DND-41 (cell line): ENCODE measurements at regions not wholly inside any gene's neighbourhood (a gene's known extent, or its start where the extent isn't known, plus 50 kb on each side); places are given as distances from the start of the nearest gene placed in this dataset.
"Not testable (repeated sequence)": the region's sequence is repeated elsewhere in the genome, so short reads cannot be mapped to it uniquely, and the experiment has no call there.

ENCODE experiments used
- ATAC-seq: fragments of 200-7000 bp; cut with Tn5 transposase; 3 replicates; pipeline ENCODE4 v1.9.1; 2021; ENCODE audit warnings: low read depth; ENCODE audit not compliant: insufficient read depth
- DNase-seq: peaks from one replicate; pipeline ENCODE4 v3.0.0-alpha.2; 2020
- H2AFZ ChIP-seq: 2 replicates; pipeline ENCODE4 v1.6.0; 2012; ENCODE audit warnings: low read depth, low read length
- H3K27ac ChIP-seq: 2 replicates; pipeline ENCODE4 v1.5.1; 2012; ENCODE audit warnings: low read length, inconsistent platforms
- H3K27me3 ChIP-seq: fragments of 200-600 bp; sonication (generic); 2 replicates; pipeline ENCODE4 v1.6.0; 2012; ENCODE audit warnings: low read length, mild to moderate bottlenecking, inconsistent platforms; ENCODE audit not compliant: insufficient read depth, poor library complexity
- H3K36me3 ChIP-seq: 2 replicates; pipeline ENCODE4 v1.5.1; 2012; ENCODE audit warnings: low read length, inconsistent platforms; ENCODE audit not compliant: insufficient read depth
- H3K4me1 ChIP-seq: 2 replicates; pipeline ENCODE4 v1.5.1; 2012; ENCODE audit warnings: mild to moderate bottlenecking, low read length; ENCODE audit not compliant: insufficient read depth
- H3K4me2 ChIP-seq: 2 replicates; pipeline ENCODE4 v1.6.0; 2012; ENCODE audit warnings: mild to moderate bottlenecking, moderate library complexity, low read length, inconsistent platforms; ENCODE audit not compliant: insufficient read depth
- H3K4me3 ChIP-seq, 2 experiments: fragments of 200-600 bp in 1 of 2; shearing (Covaris generic) in 1 of 2; 2 replicates each; pipeline ENCODE4 v1.5.1; 2012 to 2016; ENCODE audit warnings: inconsistent platforms in 2 of 2, low read length in 2 of 2, mild to moderate bottlenecking in 2 of 2, low read depth in 1 of 2, moderate library complexity in 1 of 2
- H3K79me2 ChIP-seq: 2 replicates; pipeline ENCODE4 v1.6.0; 2012; ENCODE audit warnings: low read length, inconsistent platforms; ENCODE audit not compliant: insufficient read depth
- H3K9ac ChIP-seq: 2 replicates; pipeline ENCODE4 v1.6.0; 2012; ENCODE audit warnings: low read depth, mild to moderate bottlenecking, inconsistent platforms, low read length, moderate library complexity
- H3K9me3 ChIP-seq: 2 replicates; pipeline ENCODE4 v1.5.1; 2012; ENCODE audit warnings: low read length, moderate library complexity, mild to moderate bottlenecking, inconsistent platforms; ENCODE audit not compliant: insufficient read depth, severe bottlenecking
- H4K20me1 ChIP-seq: 2 replicates; pipeline ENCODE4 v1.6.0; 2012; ENCODE audit warnings: low read length; ENCODE audit not compliant: insufficient read depth
- CTCF ChIP-seq: IDR thresholded peaks from 2 replicates; pipeline ENCODE4 v1.5.1; 2012; ENCODE audit warnings: borderline replicate concordance, low read length, moderate library complexity, mild to moderate bottlenecking; ENCODE audit not compliant: poor library complexity, severe bottlenecking; ENCODE audit errors: extremely low read depth
- EZH2 ChIP-seq: IDR thresholded peaks from 3 replicates; pipeline ENCODE4 v1.6.1; 2012; ENCODE audit warnings: borderline replicate concordance, low read depth, mild to moderate bottlenecking, moderate library complexity, low read length, inconsistent platforms; ENCODE audit not compliant: severe bottlenecking

GRCh38 chr11:23875176-23875850, 621.5 kb upstream of the LUZP2 start:
- Histone ChIP-seq H3K9me3 (no peaks in the 10 kb centered on the region), H3K36me3 (no peaks in the 10 kb centered on the region), H3K27me3 (no peaks in the 10 kb centered on the region), H3K4me3 (no peak overlapping the region), H3K9ac (no peak overlapping the region), H3K4me1 (no peaks in the 10 kb centered on the region), H3K4me2 (no peak overlapping the region), H3K27ac (no peak overlapping the region), H3K79me2 (no peaks in the 10 kb centered on the region), H2AFZ (no peak overlapping the region), H4K20me1 (no peaks in the 10 kb centered on the region)
- ATAC-seq: no peak
- no peak for DNase-seq
- TF ChIP-seq EZH2 (no peak), CTCF (no peak)

GRCh38 chr11:23883426-23884048, 613.3 kb upstream of the LUZP2 start:
- not testable (repeated sequence) for H3K9me3 ChIP-seq, H3K4me1 ChIP-seq, H3K4me3 ChIP-seq, ATAC-seq, H3K27ac ChIP-seq, H3K4me2 ChIP-seq, H3K27me3 ChIP-seq, H3K36me3 ChIP-seq, H4K20me1 ChIP-seq, H2AFZ ChIP-seq, H3K79me2 ChIP-seq, H3K9ac ChIP-seq, DNase-seq

- H3K4me1 ChIP-seq: no peaks in the 10 kb centered on the region
- H2AFZ ChIP-seq: no peak overlapping the region
- no peaks in the 10 kb centered on the region for H4K20me1 ChIP-seq
- no peaks in the 10 kb centered on the region for H3K79me2 ChIP-seq
- DNase-seq (no peak), ATAC-seq (no peak)
- H3K4me2 ChIP-seq: no peak overlapping the region
- no peak overlapping the region for H3K27ac ChIP-seq
- no peak overlapping the region for H3K4me3 ChIP-seq
- TF ChIP-seq EZH2 (no peak), CTCF (no peak)
- no peaks in the 10 kb centered on the region for H3K27me3 ChIP-seq
- no peak overlapping the region for H3K9ac ChIP-seq
- no peaks in the 10 kb centered on the region for H3K9me3 ChIP-seq
- no peaks in the 10 kb centered on the region for H3K36me3 ChIP-seq
Measured at GRCh38 chr11:23884341-23884740, 612.5 kb upstream of the LUZP2 start.

- H3K4me3 ChIP-seq: no peak overlapping the region
- H3K27ac ChIP-seq: no peak overlapping the region
- H3K4me1 ChIP-seq: no peaks in the 10 kb centered on the region
- no peaks in the 10 kb centered on the region for H3K27me3 ChIP-seq
- no peaks in the 10 kb centered on the region for H3K79me2 ChIP-seq
- no peak overlapping the region for H3K4me2 ChIP-seq
- H3K36me3 ChIP-seq: no peaks in the 10 kb centered on the region
- no peak for TF ChIP-seq CTCF
- no peaks in the 10 kb centered on the region for H4K20me1 ChIP-seq
- H2AFZ ChIP-seq: no peak overlapping the region
- H3K9ac ChIP-seq: no peak overlapping the region
- no peaks in the 10 kb centered on the region for H3K9me3 ChIP-seq
- DNase-seq (no peak), ATAC-seq (no peak)
Measured at GRCh38 chr11:23885801-23886200, 611.1 kb upstream of the LUZP2 start.

GRCh38 chr11:23887122-23887521, 609.7 kb upstream of the LUZP2 start:
- H2AFZ ChIP-seq, H3K4me2 ChIP-seq, H3K36me3 ChIP-seq, H3K4me1 ChIP-seq, H3K9ac ChIP-seq, H4K20me1 ChIP-seq, H3K9me3 ChIP-seq, H3K27me3 ChIP-seq, H3K27ac ChIP-seq, DNase-seq, ATAC-seq, H3K79me2 ChIP-seq, H3K4me3 ChIP-seq: not testable (repeated sequence)
